ENCODE measurements at regions not wholly inside any gene's neighbourhood (a gene's known extent, or its start where the extent isn't known, plus 50 kb on each side); places are given as distances from the start of the nearest gene placed in this dataset.
"Not testable (repeated sequence)": the region's sequence is repeated elsewhere in the genome, so short reads cannot be mapped to it uniquely, and the experiment has no call there.

DNA sequence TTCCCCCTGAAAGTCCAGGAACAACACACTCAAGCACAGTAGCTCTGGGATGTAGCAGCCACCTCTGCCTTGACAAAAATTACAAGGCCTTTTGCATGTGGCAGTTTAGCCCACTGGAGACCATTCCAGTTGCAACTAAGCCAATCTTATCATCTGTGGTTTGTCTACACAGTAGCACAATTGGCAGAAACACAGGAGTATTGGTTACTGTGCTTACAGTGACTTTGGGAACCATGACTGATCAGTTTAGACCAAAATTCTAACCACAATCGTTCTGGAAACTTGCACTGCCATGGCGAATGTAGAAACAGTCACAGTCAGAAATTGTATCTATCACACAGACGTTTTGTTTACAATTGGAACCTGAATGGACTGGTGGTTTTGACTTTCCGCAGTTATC lies 403.7 kb upstream of the MEIS1 start:
- DNase-seq (ENCODE audit: low spot score): no peak

GRCh38 chr2:66030553-66030952 lies 404.4 kb upstream of the MEIS1 start:
- no peak for DNase-seq (ENCODE audit: low spot score)

- no peak for DNase-seq (ENCODE audit: low spot score)
These were observed 410.5 kb upstream of the MEIS1 start for GRCh38 chr2:66024391-66024790.

DNA sequence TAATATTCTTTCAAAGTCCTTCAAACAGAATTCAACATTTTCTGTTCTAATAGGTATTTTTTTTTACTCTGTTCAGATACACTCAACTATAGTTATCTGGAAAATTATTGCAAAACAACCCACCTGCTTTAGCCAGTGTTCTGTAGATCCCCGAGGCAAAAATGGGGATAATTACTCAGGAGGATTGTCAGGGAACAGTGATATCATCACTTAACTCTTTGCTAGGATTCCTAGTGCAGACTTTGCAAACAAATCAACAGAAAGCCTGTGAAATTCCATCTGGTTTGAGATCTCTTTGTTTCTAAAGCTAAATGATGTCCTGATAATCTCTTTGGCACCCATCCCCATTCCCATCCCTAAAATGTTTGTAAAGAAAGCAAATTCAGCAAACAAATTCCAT lies 413.6 kb upstream of the MEIS1 start:
- DNase-seq (ENCODE audit: low spot score): no peak

GRCh38 chr2:66017763-66018162 lies 417.2 kb upstream of the MEIS1 start:
- no peak for DNase-seq (ENCODE audit: low spot score)

GRCh38 chr2:66014450-66014849 lies 420.5 kb upstream of the MEIS1 start:
- no peak for DNase-seq (ENCODE audit: low spot score)

DNA sequence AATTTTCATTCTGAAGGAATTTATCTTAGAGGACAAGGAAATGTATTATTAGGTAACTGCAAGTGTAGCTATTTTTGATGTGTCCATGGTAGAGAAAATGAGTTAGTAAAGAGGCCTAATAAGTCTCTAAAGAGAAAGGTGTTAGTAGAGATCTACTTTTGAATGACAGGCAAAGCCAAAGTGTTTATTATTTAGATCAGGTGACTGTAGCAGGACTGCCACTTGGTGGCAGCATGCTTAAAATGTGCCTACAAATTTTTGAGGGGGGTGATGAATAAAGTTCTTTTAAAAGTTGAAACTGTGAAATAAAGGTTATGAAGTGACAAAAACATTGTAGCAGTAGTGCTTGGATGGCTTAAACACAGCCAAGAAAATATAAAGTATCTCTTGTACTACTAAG lies 421.5 kb upstream of the MEIS1 start:
- no peak for DNase-seq (ENCODE audit: low spot score)

DNA sequence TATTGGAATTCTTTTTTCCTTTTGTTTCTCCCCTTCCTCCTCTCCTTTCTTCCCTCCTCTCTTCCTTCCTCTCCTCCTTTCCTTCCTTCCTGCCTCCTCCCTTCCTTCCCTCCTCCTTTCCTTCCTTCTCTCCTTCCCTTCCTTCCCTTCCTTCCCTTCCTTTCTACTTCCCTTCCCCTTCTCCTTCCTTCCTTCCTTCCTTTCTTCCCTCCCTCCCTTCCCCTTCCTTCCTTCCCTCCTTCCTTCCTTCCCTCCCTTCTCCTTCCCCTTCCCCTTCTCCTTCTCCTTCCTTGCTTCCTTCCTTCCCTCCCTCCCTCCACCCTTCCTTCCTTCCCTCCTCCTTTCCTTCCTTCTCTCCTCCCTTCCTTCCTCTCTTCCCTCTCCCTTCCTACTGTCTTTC lies 431.0 kb upstream of the MEIS1 start:
- DNase-seq (ENCODE audit: low spot score): no peak

DNA sequence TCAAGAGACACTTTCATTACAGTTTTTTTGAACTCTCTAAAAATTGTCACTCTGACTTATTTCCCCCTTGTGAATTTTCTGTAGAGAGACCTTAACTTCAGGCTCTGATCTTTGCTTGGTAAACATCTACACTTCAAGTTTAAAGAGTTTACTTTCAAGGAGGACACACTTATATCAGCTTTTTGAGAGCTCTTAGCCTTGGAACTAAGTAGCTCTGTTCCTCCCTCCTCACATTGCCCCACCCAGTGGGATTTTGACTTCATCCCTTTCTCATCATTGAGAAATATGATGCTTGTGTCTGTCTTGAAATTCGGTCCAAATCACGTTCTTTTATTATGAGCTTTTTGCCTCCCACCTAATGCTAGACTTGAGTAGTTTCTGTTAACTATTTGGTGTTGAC lies 433.4 kb upstream of the MEIS1 start:
- no peak for DNase-seq (ENCODE audit: low spot score)

DNA sequence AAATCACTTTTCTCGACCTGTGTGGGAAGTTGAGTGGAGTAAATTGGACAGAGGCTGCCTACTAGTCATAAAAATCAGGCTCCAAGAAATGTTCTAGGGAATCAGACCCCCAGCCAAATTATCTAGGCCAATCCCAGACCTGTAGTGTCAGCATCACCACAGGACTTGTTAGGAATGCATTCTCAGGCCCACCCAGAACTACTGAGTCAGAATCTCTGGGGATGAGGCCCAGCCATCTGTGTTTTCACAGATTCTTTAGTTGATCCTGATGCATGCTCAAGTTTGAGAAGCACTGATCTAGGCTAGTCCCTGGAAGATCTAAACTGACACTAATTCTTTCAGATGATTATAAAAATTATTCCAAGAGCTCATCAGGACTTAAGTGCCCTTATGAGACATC lies 434.0 kb upstream of the MEIS1 start:
- DNase-seq (ENCODE audit: low spot score): no peak

DNA sequence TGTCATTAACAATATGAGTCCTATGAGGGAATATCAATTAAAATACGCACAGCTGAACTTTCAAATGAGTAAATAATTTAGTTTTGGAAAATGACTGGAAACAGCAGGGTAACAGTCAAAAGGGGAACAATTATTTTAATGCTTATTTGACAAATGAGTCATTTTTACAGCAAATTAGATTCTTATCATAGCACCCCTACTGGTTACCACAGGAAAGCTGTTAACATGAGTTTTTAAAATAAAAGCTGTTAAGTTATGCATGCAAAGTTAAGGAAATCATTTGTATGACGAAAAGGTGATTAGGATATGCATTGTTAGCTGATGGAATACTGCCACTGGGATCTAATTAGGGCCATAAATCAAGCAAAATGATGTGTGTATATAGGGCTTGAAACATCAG lies 435.1 kb upstream of the MEIS1 start:
- no peak for DNase-seq (ENCODE audit: low spot score)

GRCh38 chr2:65999103-65999502 lies 435.8 kb upstream of the MEIS1 start:
- no peak for DNase-seq (ENCODE audit: low spot score)

- DNase-seq (ENCODE audit: low spot score): no peak
These were observed 437.0 kb upstream of the MEIS1 start for GRCh38 chr2:65997961-65998360.

GRCh38 chr2:65992198-65992554 lies 442.7 kb upstream of the MEIS1 start:
- no peak for DNase-seq (ENCODE audit: low spot score)

- DNase-seq (ENCODE audit: low spot score): no peak
These were observed 443.3 kb upstream of the MEIS1 start for GRCh38 chr2:65991381-65992197.

DNA sequence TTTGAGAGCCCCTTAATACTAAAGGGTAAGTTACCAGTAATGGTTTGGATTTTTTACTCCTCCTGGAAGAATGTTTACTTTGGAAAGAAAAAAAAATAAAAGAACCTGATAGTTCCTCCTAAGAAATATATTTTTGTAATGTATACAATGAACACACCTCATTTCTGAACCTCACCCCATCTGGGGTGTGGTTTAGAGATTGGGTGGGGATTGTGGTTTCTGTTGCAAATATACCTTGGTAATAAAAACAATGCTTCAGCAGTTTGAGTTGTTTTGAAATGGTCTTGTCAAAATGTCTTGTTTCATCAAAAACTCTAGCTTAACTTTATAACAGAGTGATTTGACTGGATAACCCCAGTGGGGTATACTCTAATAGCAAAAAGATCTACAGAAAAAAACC lies 448.9 kb upstream of the MEIS1 start:
- no peak for DNase-seq (ENCODE audit: low spot score)

DNA sequence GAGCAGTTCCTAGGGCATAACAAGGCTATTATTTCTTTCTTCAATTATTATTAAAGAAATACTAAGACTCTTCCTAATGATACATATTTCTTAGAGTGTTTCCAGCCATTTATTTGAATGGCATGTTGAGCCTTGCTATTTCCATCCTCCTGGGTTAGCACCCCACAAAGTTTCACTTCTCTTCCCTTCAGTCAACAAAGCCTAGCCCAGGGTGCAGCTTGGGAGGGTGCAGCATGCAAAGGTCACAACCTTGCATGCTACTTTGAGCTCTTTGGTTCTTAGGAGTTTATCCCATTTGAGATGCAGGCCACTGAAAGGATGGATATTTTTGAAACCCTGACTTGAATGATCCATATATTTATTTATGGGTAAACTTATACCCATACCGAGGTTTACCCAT lies 454.4 kb upstream of the MEIS1 start:
- no peak for DNase-seq (ENCODE audit: low spot score)

- DNase-seq (ENCODE audit: low spot score): no peak
These were observed 455.5 kb upstream of the MEIS1 start for GRCh38 chr2:65979446-65979845.

DNA sequence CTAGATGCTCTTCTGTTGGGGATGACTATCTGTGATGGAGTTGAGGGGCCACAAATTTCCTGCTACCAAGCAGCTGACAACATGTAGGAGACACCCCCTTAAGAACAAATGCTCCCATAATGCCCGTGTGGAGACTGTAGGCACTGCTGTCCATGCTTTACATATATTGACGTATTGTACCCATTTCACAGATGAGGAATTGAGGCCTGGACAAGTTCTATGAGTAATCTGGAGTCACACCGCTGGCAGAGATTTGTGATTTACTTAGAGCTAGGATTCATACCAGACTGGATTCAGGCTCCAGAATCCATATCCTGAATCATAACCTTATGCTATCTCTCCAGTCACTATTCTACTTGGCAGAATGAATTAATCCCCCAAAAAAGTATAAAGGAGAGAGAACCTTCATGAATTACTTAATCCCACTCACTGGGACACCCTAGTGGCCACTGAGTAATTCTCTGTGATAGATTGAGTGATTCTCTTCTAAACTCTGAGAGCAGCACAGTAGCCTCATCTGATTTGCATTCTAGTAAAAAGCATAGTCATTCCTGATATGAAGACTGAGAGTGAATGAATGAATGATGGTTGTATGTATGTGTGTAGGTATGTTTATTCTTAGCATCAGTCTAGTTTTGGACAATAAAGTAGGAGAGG lies 460.7 kb upstream of the MEIS1 start:
- no peak for DNase-seq (ENCODE audit: low spot score)

DNA sequence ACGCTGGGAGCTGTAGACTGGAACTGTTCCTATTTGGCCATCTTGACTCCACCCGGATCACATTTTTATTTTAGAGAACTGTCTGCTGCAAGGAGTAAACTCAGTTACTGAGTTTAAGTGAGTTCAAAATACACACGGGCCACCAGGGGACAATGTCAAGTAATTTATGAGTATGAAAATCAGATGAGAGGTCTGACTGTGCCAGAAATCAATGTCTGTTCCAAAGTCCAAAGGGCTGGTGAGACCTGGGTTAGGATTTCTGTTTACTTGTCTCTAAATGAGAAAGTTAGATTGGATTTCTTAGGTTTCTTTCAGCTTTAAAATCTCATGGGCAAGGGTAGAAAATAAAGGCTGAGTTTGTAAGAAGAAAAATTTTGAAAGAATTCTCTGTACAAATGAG lies 465.8 kb upstream of the MEIS1 start:
- DNase-seq (ENCODE audit: low spot score): no peak

DNA sequence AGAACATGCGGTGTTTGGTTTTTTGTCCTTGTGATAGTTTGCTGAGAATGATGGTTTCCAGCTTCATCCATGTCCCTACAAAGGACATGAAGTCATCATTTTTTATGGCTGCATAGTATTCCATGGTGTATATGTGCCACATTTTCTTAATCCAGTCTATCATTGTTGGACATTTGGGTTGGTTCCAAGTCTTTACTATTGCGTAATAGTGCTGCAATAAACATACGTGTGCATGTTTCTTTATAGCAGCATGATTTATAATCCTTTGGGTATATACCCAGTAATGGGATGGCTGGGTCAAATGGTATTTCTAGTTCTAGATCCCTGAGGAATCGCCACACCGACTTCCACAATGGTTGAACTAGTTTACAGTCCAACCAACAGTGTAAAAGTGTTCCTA lies 471.6 kb upstream of the MEIS1 start:
- not testable (repeated sequence) for DNase-seq (ENCODE audit: low spot score)

DNA sequence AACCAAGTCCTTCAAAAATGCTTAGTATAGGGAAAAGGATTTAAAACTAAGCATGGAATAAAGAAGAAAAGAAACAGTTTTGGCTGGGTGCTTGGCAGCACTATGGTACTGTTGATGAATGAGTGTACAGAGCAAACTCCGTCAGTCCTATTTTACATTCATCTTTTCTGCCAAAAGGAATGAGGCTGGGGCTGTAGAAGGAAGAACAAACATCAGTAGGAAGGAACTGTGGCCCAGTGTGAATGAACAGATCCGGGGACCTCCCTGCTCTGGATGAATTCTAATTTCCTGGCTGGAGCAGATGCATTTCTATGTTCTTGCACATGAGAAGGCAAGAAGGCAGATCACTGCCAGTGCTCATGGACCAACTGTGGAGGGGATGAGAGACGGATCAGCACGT lies 474.0 kb upstream of the MEIS1 start:
- DNase-seq (ENCODE audit: low spot score): no peak

GRCh38 chr2:65957886-65958285 lies 477.0 kb upstream of the MEIS1 start:
- no peak for DNase-seq (ENCODE audit: low spot score)

- DNase-seq (ENCODE audit: low spot score): no peak
These were observed 477.5 kb upstream of the MEIS1 start for GRCh38 chr2:65957454-65957853.

Measured in HuH-7.5 (cell line).